DOHH2 (cell line): ENCODE measurements at regions not wholly inside any gene's neighbourhood (a gene's known extent, or its start where the extent isn't known, plus 50 kb on each side); places are given as distances from the start of the nearest gene placed in this dataset.

Source experiments
- H3F3A ChIP-seq: fragments of 200-600 bp; sonication (generic), shearing (Covaris generic); 2 replicates; pipeline ENCODE4 v1.6.0; 2016; ENCODE audit warnings: antibody characterized with exemption, mild to moderate bottlenecking; ENCODE audit not compliant: control insufficient read depth, insufficient read depth
- H3K27ac ChIP-seq: fragments of 200-600 bp; sonication (generic); 2 replicates; pipeline ENCODE4 v1.5.1; 2014; ENCODE audit warnings: low read depth, mild to moderate bottlenecking, low read length, moderate library complexity
- H3K27me3 ChIP-seq: fragments of 200-600 bp; sonication (generic); 2 replicates; pipeline ENCODE4 v1.6.1; 2014; ENCODE audit warnings: mild to moderate bottlenecking, low read length, mixed read lengths; ENCODE audit not compliant: control insufficient read depth
- H3K36me3 ChIP-seq: fragments of 200-600 bp; sonication (generic); 2 replicates; pipeline ENCODE4 v1.6.1; 2014; ENCODE audit warnings: mild to moderate bottlenecking, low read length, moderate library complexity, mixed read lengths; ENCODE audit not compliant: control insufficient read depth
- H3K4me1 ChIP-seq: fragments of 200-600 bp; sonication (generic); 2 replicates; pipeline ENCODE4 v1.6.1; 2014; ENCODE audit warnings: mild to moderate bottlenecking, low read length, mixed read lengths; ENCODE audit not compliant: control insufficient read depth
- H3K4me2 ChIP-seq: fragments of 200-600 bp; sonication (generic); 2 replicates; pipeline ENCODE4 v1.6.0; 2014; ENCODE audit warnings: mild to moderate bottlenecking, low read length, moderate library complexity
- H3K4me3 ChIP-seq: fragments of 200-600 bp; sonication (generic); 2 replicates; pipeline ENCODE4 v1.5.1; 2014; ENCODE audit warnings: mild to moderate bottlenecking, low read length, mixed read lengths
- H3K79me2 ChIP-seq: fragments of 200-600 bp; sonication (generic); 2 replicates; pipeline ENCODE4 v1.6.1; 2014; ENCODE audit warnings: mild to moderate bottlenecking, low read length, mixed read lengths; ENCODE audit not compliant: control insufficient read depth
- H3K9me2 ChIP-seq: fragments of 200-600 bp; sonication (generic); replicated peaks from 2 replicates; pipeline ENCODE4 v1.6.1; 2014; ENCODE audit warnings: mild to moderate bottlenecking, low read length, mixed read lengths; ENCODE audit not compliant: control insufficient read depth
- H3K9me3 ChIP-seq: fragments of 200-600 bp; sonication (generic); 2 replicates; pipeline ENCODE4 v1.6.1; 2014; ENCODE audit warnings: antibody characterized with exemption, low read length, mixed read lengths; ENCODE audit not compliant: control insufficient read depth, insufficient read depth
- H4K20me1 ChIP-seq: fragments of 200-600 bp; sonication (generic); 2 replicates; pipeline ENCODE4 v1.6.0; 2014; ENCODE audit warnings: low read depth, mild to moderate bottlenecking, antibody characterized with exemption, low read length, moderate library complexity; ENCODE audit not compliant: control insufficient read depth, insufficient read depth
- CTCF ChIP-seq: fragments of 200-600 bp; sonication (generic); IDR thresholded peaks from one replicate; pipeline ENCODE4 v1.5.1; 2014; ENCODE audit warnings: antibody characterized with exemption, mild to moderate bottlenecking, low read depth, low read length; ENCODE audit not compliant: poor library complexity, severe bottlenecking
- EZH2phosphoT487 ChIP-seq: fragments of 200-600 bp; sonication (generic); IDR thresholded peaks from 2 replicates; pipeline ENCODE4 v1.6.1; 2017; ENCODE audit warnings: borderline replicate concordance, mild to moderate bottlenecking, antibody characterized with exemption, low read length, moderate library complexity, mixed read lengths

- no peaks in the 10 kb centered on the region for H3K79me2 ChIP-seq
- no peaks in the 10 kb centered on the region for H3K4me1 ChIP-seq
- H3K4me3 ChIP-seq, result no peak overlapping the region
- H3K4me2 ChIP-seq, result no peak overlapping the region
- H3K9me2 ChIP-seq, result no peaks in the 10 kb centered on the region
- H3K27ac ChIP-seq, result no peak overlapping the region
- no peaks in the 10 kb centered on the region for H3K9me3 ChIP-seq
- H3K27me3 ChIP-seq, result no peaks in the 10 kb centered on the region
- TF ChIP-seq CTCF (no peak), EZH2phosphoT487 (no peak)
- H4K20me1 ChIP-seq, result no peaks in the 10 kb centered on the region
- H3K36me3 ChIP-seq, result no peaks in the 10 kb centered on the region
- no peaks in the 10 kb centered on the region for H3F3A ChIP-seq
These were observed 218.5 kb upstream of the LNX1 start for GRCh38 chr4:53809816-53810215.

GRCh38 chr4:53805291-53805690 is 214.0 kb upstream of the LNX1 start:
- H3K9me2 ChIP-seq, result no peaks in the 10 kb centered on the region
- no peak overlapping the region for H3K27ac ChIP-seq
- no peaks in the 10 kb centered on the region for H4K20me1 ChIP-seq
- no peaks in the 10 kb centered on the region for H3K36me3 ChIP-seq
- no peaks in the 10 kb centered on the region for H3K79me2 ChIP-seq
- H3K4me3 ChIP-seq, result no peak overlapping the region
- H3F3A ChIP-seq, result no peaks in the 10 kb centered on the region
- 0 out of 2 replicates have a peak, but pooled peaks cover 3% of the 10 kb centered on the region for H3K4me1 ChIP-seq
- TF ChIP-seq CTCF (no peak), EZH2phosphoT487 (no peak)
- H3K4me2 ChIP-seq, result no peak overlapping the region
- no peaks in the 10 kb centered on the region for H3K27me3 ChIP-seq
- no peaks in the 10 kb centered on the region for H3K9me3 ChIP-seq

- H3K4me1 ChIP-seq, result 0 out of 2 replicates have a peak, but pooled peaks cover 3% of the 10 kb centered on the region
- H3F3A ChIP-seq, result no peaks in the 10 kb centered on the region
- H4K20me1 ChIP-seq, result no peaks in the 10 kb centered on the region
- no peak overlapping the region for H3K4me3 ChIP-seq
- H3K27ac ChIP-seq, result no peak overlapping the region
- no peaks in the 10 kb centered on the region for H3K9me2 ChIP-seq
- no peaks in the 10 kb centered on the region for H3K36me3 ChIP-seq
- H3K27me3 ChIP-seq, result no peaks in the 10 kb centered on the region
- no peak overlapping the region for H3K4me2 ChIP-seq
- no peaks in the 10 kb centered on the region for H3K79me2 ChIP-seq
- no peaks in the 10 kb centered on the region for H3K9me3 ChIP-seq
- peak; percentile 77 for TF ChIP-seq CTCF
- no peak for TF ChIP-seq EZH2phosphoT487
These were observed 213.4 kb upstream of the LNX1 start for GRCh38 chr4:53804719-53805118.

GRCh38 chr4:53802500-53802899 is 211.2 kb upstream of the LNX1 start:
- Histone ChIP-seq H3K4me2 (no peak overlapping the region), H3K9me2 (no peaks in the 10 kb centered on the region), H3K27ac (no peak overlapping the region), H3K4me3 (no peak overlapping the region), H3K36me3 (no peaks in the 10 kb centered on the region), H3K27me3 (no peaks in the 10 kb centered on the region), H3K4me1 (0 out of 2 replicates have a peak, but pooled peaks cover 3% of the 10 kb centered on the region), H4K20me1 (no peaks in the 10 kb centered on the region), H3F3A (no peaks in the 10 kb centered on the region), H3K9me3 (no peaks in the 10 kb centered on the region), H3K79me2 (no peaks in the 10 kb centered on the region)
- TF ChIP-seq CTCF (no peak), EZH2phosphoT487 (no peak)
